IMR-90 (cell line): ENCODE measurements at regions not wholly inside any gene's neighbourhood (a gene's known extent, or its start where the extent isn't known, plus 50 kb on each side); places are given as distances from the start of the nearest gene placed in this dataset.

Source experiments
- ATAC-seq: fragments of 200-7000 bp; cut with Tn5 transposase; 2 replicates; pipeline ENCODE4 v1.9.1; 2020; ENCODE audit warnings: low read depth, mild to moderate bottlenecking, moderate library complexity
- BruUV-seq: library from RNA; stranded (reverse); fragments of 400-500 nt; replicated peaks from 2 replicates; lab custom pipeline; 2021; lab: Mats Ljungman, UMichigan
- CTCF ChIA-PET: fragments of 300-600 bp; formaldehyde crosslinking; extraction: SDS; loops from one replicate; lab custom pipeline; 2021; ENCODE audit warnings: antibody characterized with exemption; lab: Yijun Ruan, JAX
- POLR2A ChIA-PET: fragments of 300-600 bp; sonication (Branson Sonifier 250); formaldehyde crosslinking; loops from one replicate; lab custom pipeline; 2022; ENCODE audit warnings: antibody characterized with exemption; ENCODE audit not compliant: unreplicated experiment; lab: Charles Lee
- DNase-seq: peaks from one replicate; pipeline ENCODE4 v3.0.0; 2013
- H2AFZ ChIP-seq: replicated peaks from 2 replicates; pipeline ENCODE3; 2013; ENCODE audit warnings: low read length, mild to moderate bottlenecking; ENCODE audit not compliant: poor library complexity
- H2AK5ac ChIP-seq: 2 replicates; pipeline ENCODE4 v1.6.1; 2013; ENCODE audit warnings: low read depth, low read length, inconsistent platforms
- H2AK9ac ChIP-seq: replicated peaks from 2 replicates; pipeline ENCODE3; 2013; ENCODE audit warnings: mild to moderate bottlenecking, low read depth, low read length, moderate library complexity; ENCODE audit not compliant: poor library complexity
- H2BK120ac ChIP-seq: 2 replicates; pipeline ENCODE4 v1.6.1; 2013; ENCODE audit warnings: low read depth, low read length, inconsistent platforms
- H2BK15ac ChIP-seq: 3 replicates; pipeline ENCODE4 v1.6.1; 2013; ENCODE audit warnings: low read depth, low read length, inconsistent platforms
- H2BK20ac ChIP-seq: 2 replicates; pipeline ENCODE4 v1.6.1; 2013; ENCODE audit warnings: low read depth, mild to moderate bottlenecking, inconsistent platforms, low read length, moderate library complexity
- H2BK5ac ChIP-seq: 2 replicates; pipeline ENCODE4 v1.6.1; 2013; ENCODE audit warnings: mild to moderate bottlenecking, low read depth, low read length, inconsistent platforms; ENCODE audit not compliant: poor library complexity, severe bottlenecking
- H3K14ac ChIP-seq: replicated peaks from 2 replicates; pipeline ENCODE4 v1.6.1; 2013; ENCODE audit warnings: low read depth, low read length, inconsistent platforms
- H3K18ac ChIP-seq: 2 replicates; pipeline ENCODE4 v1.6.1; 2013; ENCODE audit warnings: low read depth, low read length, control low read depth
- H3K23ac ChIP-seq: 2 replicates; pipeline ENCODE4 v1.6.1; 2013; ENCODE audit warnings: low read depth, low read length, inconsistent platforms
- H3K27ac ChIP-seq: 2 replicates; pipeline ENCODE4 v1.5.1; 2013; ENCODE audit warnings: mild to moderate bottlenecking, control low read depth, low read length; ENCODE audit not compliant: insufficient read depth
- H3K27me3 ChIP-seq: 2 replicates; pipeline ENCODE4 v1.6.1; 2013; ENCODE audit warnings: low read length; ENCODE audit not compliant: control insufficient read depth, insufficient read depth
- H3K36me3 ChIP-seq: 2 replicates; pipeline ENCODE4 v1.6.1; 2013; ENCODE audit warnings: low read length, mixed read lengths; ENCODE audit not compliant: control insufficient read depth, insufficient read depth
- H3K4ac ChIP-seq: 2 replicates; pipeline ENCODE4 v1.6.1; 2013; ENCODE audit warnings: low read depth, low read length, inconsistent platforms
- H3K4me1 ChIP-seq: 2 replicates; pipeline ENCODE4 v1.6.1; 2013; ENCODE audit warnings: low read length, mixed read lengths; ENCODE audit not compliant: control insufficient read depth, insufficient read depth
- H3K4me2 ChIP-seq: 2 replicates; pipeline ENCODE4 v1.6.1; 2013; ENCODE audit warnings: low read depth, mild to moderate bottlenecking, control low read depth, low read length, moderate library complexity
- H3K4me3 ChIP-seq: 2 replicates; pipeline ENCODE4 v1.5.1; 2013; ENCODE audit warnings: low read depth, mild to moderate bottlenecking, control low read depth, low read length, moderate library complexity; ENCODE audit not compliant: insufficient read depth
- H3K56ac ChIP-seq: 2 replicates; pipeline ENCODE4 v1.6.1; 2013; ENCODE audit warnings: low read length, inconsistent platforms; ENCODE audit not compliant: insufficient read depth; ENCODE audit errors: extremely low read depth
- H3K79me1 ChIP-seq, 2 experiments: 2 replicates each; pipeline ENCODE4 v1.6.1; 2013; ENCODE audit warnings: low read length in 2 of 2, inconsistent platforms in 1 of 2, low read depth in 1 of 2
- H3K9ac ChIP-seq: 2 replicates; pipeline ENCODE4 v1.6.1; 2013; ENCODE audit warnings: low read depth, low read length, control low read depth
- H3K9me1 ChIP-seq: 2 replicates; pipeline ENCODE4 v1.6.1; 2013; ENCODE audit warnings: low read length, inconsistent platforms; ENCODE audit not compliant: insufficient read depth
- H3K9me3 ChIP-seq: 2 replicates; pipeline ENCODE4 v1.6.1; 2013; ENCODE audit warnings: low read length; ENCODE audit not compliant: control insufficient read depth, insufficient read depth
- H4K20me1 ChIP-seq: 2 replicates; pipeline ENCODE4 v1.6.1; 2013; ENCODE audit warnings: low read length, inconsistent platforms; ENCODE audit not compliant: insufficient read depth
- H4K5ac ChIP-seq: 2 replicates; pipeline ENCODE4 v1.6.1; 2013; ENCODE audit warnings: mild to moderate bottlenecking, low read depth, low read length, control low read depth
- H4K8ac ChIP-seq, 2 experiments: 2 replicates each; pipeline ENCODE4 v1.6.1; 2013; ENCODE audit warnings: low read depth in 2 of 2, low read length in 2 of 2, control low read depth in 1 of 2, inconsistent platforms in 1 of 2
- H4K91ac ChIP-seq: 2 replicates; pipeline ENCODE4 v1.6.1; 2013; ENCODE audit warnings: low read depth, low read length, inconsistent platforms; ENCODE audit not compliant: insufficient read depth
- CEBPB ChIP-seq: IDR thresholded peaks from 2 replicates; pipeline ENCODE4 v1.6.1; 2012; ENCODE audit warnings: low read depth, low read length, improper control_type of control experiment
- ELK1 ChIP-seq: fragments of 150-350 bp; IDR thresholded peaks from 2 replicates; pipeline ENCODE4 v1.6.1; 2016; ENCODE audit warnings: low read depth, mild to moderate bottlenecking, low read length, moderate library complexity, borderline replicate concordance
- MAFK ChIP-seq: IDR thresholded peaks from 2 replicates; pipeline ENCODE4 v1.6.1; 2012; ENCODE audit warnings: low read depth, low read length, improper control_type of control experiment
- NFE2L2 ChIP-seq: fragments of 150-350 bp; IDR thresholded peaks from 2 replicates; pipeline ENCODE4 v1.6.1; 2016; ENCODE audit warnings: low read depth, mild to moderate bottlenecking, low read length
- SMC3 ChIP-seq: fragments of 150-350 bp; IDR thresholded peaks from 2 replicates; pipeline ENCODE4 v1.6.1; 2016; ENCODE audit warnings: low read depth, mild to moderate bottlenecking, antibody characterized with exemption, low read length, moderate library complexity
- WGBS, 2 experiments: methylation state at CpG; one replicate each; pipeline versions ENCODE4 v1.1.5 to v1.1.7; 2013; ENCODE audit warnings: missing lambda C conversion rate in 2 of 2; ENCODE audit not compliant: insufficient read length in 1 of 2; ENCODE audit errors: extremely low coverage in 2 of 2; 5-methylcytosine and 5-hydroxymethylcytosine counted together
- dilution Hi-C: fragments of 300-500 bp; cut with HindIII; formaldehyde crosslinking; loops from one replicate; pipeline ENCODE4 v1.14.3; 2018; ENCODE audit warnings: low sequenced_read_pairs; ENCODE audit not compliant: unreplicated experiment
- in situ Hi-C: fragments of 300-500 bp; cut with MboI; formaldehyde crosslinking; loops from 3 replicates; pipeline ENCODE4 v1.14.3; 2019; ENCODE audit warnings: low sequenced_read_pairs, inconsistent platforms, mixed read lengths
- intact Hi-C: fragments of 100-400 bp; cut with micrococcal nuclease; formaldehyde crosslinking; loops from 2 replicates; pipeline ENCODE4 v1.10.0; 2022

DNA sequence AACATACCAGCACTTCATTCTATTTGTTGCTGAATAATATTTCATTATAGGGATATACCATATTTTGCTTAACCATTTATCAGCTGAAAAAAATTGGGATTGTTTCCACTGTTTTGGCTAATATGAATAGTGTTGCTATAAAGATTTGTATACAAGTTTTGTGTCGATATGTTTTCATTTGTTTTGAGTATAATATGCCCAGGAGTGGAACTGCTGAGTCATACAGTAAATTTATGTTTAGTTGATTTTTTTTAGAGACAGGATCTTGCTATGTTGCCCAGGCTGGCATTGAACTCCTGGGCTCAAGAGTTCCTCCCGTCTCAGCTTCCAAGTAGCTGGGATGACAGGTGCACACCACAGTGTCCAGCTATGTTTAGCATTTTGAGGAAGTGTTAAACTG, 131.5 kb upstream of the TMCC3 start:
- no peak overlapping the region for H3K27ac ChIP-seq
- no peaks in the 10 kb centered on the region; the same call in 1 of the 2 replicates for H3K4me1 ChIP-seq
- no peak overlapping the region for H2BK120ac ChIP-seq
- 71% methylated on average over 1 of the region's 2 CpGs; no CpG with 5 or more reads in 1 of the 2 experiments for WGBS, 2 experiments
- no peaks in the 10 kb centered on the region for H3K9me3 ChIP-seq
- H4K5ac ChIP-seq, result no peak overlapping the region
- no peak overlapping the region for H2AK9ac ChIP-seq
- H4K91ac ChIP-seq, result no peak overlapping the region
- H3K27me3 ChIP-seq, result peaks cover 8% of the 10 kb centered on the region
- no peak overlapping the region for H3K4ac ChIP-seq
- no peak overlapping the region for H2AK5ac ChIP-seq
- dilution Hi-C loops, result no loop called here
- H2AFZ ChIP-seq, result no peak overlapping the region
- no peak overlapping the region for H3K9ac ChIP-seq
- no peak overlapping the region for H3K18ac ChIP-seq
- H3K36me3 ChIP-seq, result no peaks in the 10 kb centered on the region
- no peak overlapping the region for H3K56ac ChIP-seq
- no peak overlapping the region for H3K14ac ChIP-seq
- in situ Hi-C loops, result no loop called here
- no peak overlapping the region for H2BK20ac ChIP-seq
- no TSS peak for BruUV-seq
- no peak overlapping the region for H3K4me3 ChIP-seq
- POLR2A ChIA-PET, result no interaction called here
- ATAC-seq, result no peak
- no peak overlapping the region for H4K8ac ChIP-seq
- no peak for TF ChIP-seq ELK1
- TF ChIP-seq MAFK, result no peak
- TF ChIP-seq SMC3, result no peak
- peak; percentile 35; the same call in 1 of the 2 replicates for TF ChIP-seq NFE2L2
- TF ChIP-seq CEBPB, result no peak
- H2BK15ac ChIP-seq, result no peak overlapping the region
- H3K4me2 ChIP-seq, result no peak overlapping the region
- DNase-seq, result no peak
- no peaks in the 10 kb centered on the region for H4K20me1 ChIP-seq
- intact Hi-C loops, result no loop called here
- H3K23ac ChIP-seq, result no peak overlapping the region
- H3K9me1 ChIP-seq, result no peaks in the 10 kb centered on the region
- CTCF ChIA-PET, result interaction anchor here (1.0 kb wide), 2 partner anchors 9 to 648 kb away, joined by 3 read pairs; no protein-coding TSS in a partner anchor
- H2BK5ac ChIP-seq, result no peak overlapping the region
- H3K79me1 ChIP-seq, result no peaks in the 10 kb centered on the region
